GM23248 (cell line): ENCODE measurements at regions not wholly inside any gene's neighbourhood (a gene's known extent, or its start where the extent isn't known, plus 50 kb on each side); places are given as distances from the start of the nearest gene placed in this dataset.

ENCODE experiments used
- DNase-seq: peaks from one replicate; pipeline ENCODE4 v3.0.0-alpha.2; 2015
- H2AFZ ChIP-seq: fragments of 200-600 bp; sonication (generic); 2 replicates; pipeline ENCODE4 v1.6.1; 2016; ENCODE audit warnings: antibody characterized with exemption
- H3F3A ChIP-seq: fragments of 200-600 bp; sonication (generic); 2 replicates; pipeline ENCODE4 v1.6.1; 2016; ENCODE audit warnings: mild to moderate bottlenecking, antibody characterized with exemption, mixed run types; ENCODE audit not compliant: insufficient read depth
- H3K27ac ChIP-seq: fragments of 200-600 bp; sonication (generic); 2 replicates; pipeline ENCODE4 v1.5.1; 2016; ENCODE audit warnings: mild to moderate bottlenecking
- H3K27me3 ChIP-seq: fragments of 200-600 bp; sonication (generic); replicated peaks from 2 replicates; pipeline ENCODE4 v1.6.1; 2016; ENCODE audit warnings: mild to moderate bottlenecking; ENCODE audit not compliant: insufficient read depth
- H3K36me3 ChIP-seq: fragments of 200-600 bp; sonication (generic); 2 replicates; pipeline ENCODE4 v1.6.1; 2016; ENCODE audit warnings: low read depth, mild to moderate bottlenecking
- H3K4me1 ChIP-seq: fragments of 200-600 bp; sonication (generic); 2 replicates; pipeline ENCODE4 v1.6.1; 2016; ENCODE audit warnings: mild to moderate bottlenecking; ENCODE audit not compliant: insufficient read depth
- H3K4me2 ChIP-seq: fragments of 200-600 bp; sonication (generic); one replicate; pipeline ENCODE4 v1.6.1; 2016; ENCODE audit warnings: mild to moderate bottlenecking; ENCODE audit not compliant: unreplicated experiment
- H3K4me3 ChIP-seq: fragments of 200-600 bp; sonication (generic); 2 replicates; pipeline ENCODE4 v1.5.1; 2016; ENCODE audit warnings: mild to moderate bottlenecking
- H3K79me2 ChIP-seq: fragments of 200-600 bp; sonication (generic); 2 replicates; pipeline ENCODE4 v1.6.1; 2016; ENCODE audit warnings: mild to moderate bottlenecking; ENCODE audit not compliant: insufficient read depth
- H3K9ac ChIP-seq: fragments of 200-600 bp; sonication (generic); 2 replicates; pipeline ENCODE4 v1.6.1; 2016; ENCODE audit warnings: mild to moderate bottlenecking
- H3K9me2 ChIP-seq: fragments of 200-600 bp; sonication (generic); 2 replicates; pipeline ENCODE4 v1.6.1; 2016; ENCODE audit warnings: mixed run types, mild to moderate bottlenecking, moderate library complexity; ENCODE audit not compliant: insufficient read depth
- H3K9me3 ChIP-seq: fragments of 200-600 bp; sonication (generic); one replicate; pipeline ENCODE4 v1.6.1; 2017; ENCODE audit warnings: low read depth
- H4K20me1 ChIP-seq: fragments of 200-600 bp; sonication (generic); 2 replicates; pipeline ENCODE4 v1.6.0; 2016; ENCODE audit not compliant: insufficient read depth
- EZH2 ChIP-seq: fragments of 200-600 bp; sonication (generic); IDR thresholded peaks from 2 replicates; pipeline ENCODE4 v1.6.1; 2018; ENCODE audit warnings: antibody characterized with exemption, mild to moderate bottlenecking; ENCODE audit not compliant: insufficient read depth, poor library complexity, severe bottlenecking
- EZH2phosphoT487 ChIP-seq: fragments of 200-600 bp; sonication (generic); IDR thresholded peaks from 2 replicates; pipeline ENCODE4 v1.6.1; 2018; ENCODE audit warnings: antibody characterized with exemption, moderate library complexity, mild to moderate bottlenecking, low read depth; ENCODE audit not compliant: insufficient read depth
- WGBS, 2 experiments: methylation state at CpG; one replicate each; pipeline ENCODE4 v1.1.6; 2015 to 2017; ENCODE audit warnings: low lambda C conversion rate in 2 of 2, low coverage in 1 of 2; ENCODE audit errors: missing lambda C conversion rate in 2 of 2; 5-methylcytosine and 5-hydroxymethylcytosine counted together
- in situ Hi-C: fragments of 300-500 bp; cut with MboI; formaldehyde crosslinking; loops from 2 replicates; pipeline ENCODE4 v1.15.0; 2020

DNA sequence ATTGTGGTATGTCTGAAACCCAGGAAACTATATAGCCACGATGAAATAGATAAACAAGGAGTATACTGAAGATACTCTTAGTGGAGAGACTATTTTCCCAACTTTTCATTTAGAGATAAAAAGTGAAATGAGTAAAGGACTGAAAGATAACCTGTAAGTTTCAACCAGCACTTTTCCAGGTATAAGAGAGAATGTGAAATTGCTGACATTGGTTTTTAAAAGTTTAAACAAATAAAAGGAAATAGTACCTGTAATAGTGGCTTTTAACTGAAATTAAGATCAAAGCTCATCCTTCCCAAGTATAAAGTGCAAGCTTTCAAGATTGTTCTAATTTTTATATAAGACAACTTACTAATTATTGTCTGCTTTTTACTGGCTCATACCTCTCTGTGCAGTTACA is 130.2 kb upstream of the CCN2 start:
- H3K79me2 ChIP-seq, result no peaks in the 10 kb centered on the region
- 0 out of 2 replicates have a peak overlapping the region, but pooled peaks have one; percentile 34 for H2AFZ ChIP-seq
- no peak overlapping the region for H3K27ac ChIP-seq
- H3K36me3 ChIP-seq, result no peaks in the 10 kb centered on the region
- no peak overlapping the region for H3K4me2 ChIP-seq
- no peak for DNase-seq
- in situ Hi-C loops, result no loop called here
- H3K27me3 ChIP-seq, result no peaks in the 10 kb centered on the region
- peaks cover 30% of the 10 kb centered on the region for H3K4me1 ChIP-seq
- H3K9me2 ChIP-seq, result no peaks in the 10 kb centered on the region
- WGBS, 2 experiments, result 96 to 100% methylated on average over 1 of the region's 1 CpG
- TF ChIP-seq EZH2 (no peak), EZH2phosphoT487 (no peak)
- no peak overlapping the region for H3K4me3 ChIP-seq
- H3K9ac ChIP-seq, result no peak overlapping the region
- H3F3A ChIP-seq, result peaks cover 25% of the 10 kb centered on the region
- H3K9me3 ChIP-seq, result no peaks in the 10 kb centered on the region
- H4K20me1 ChIP-seq, result no peaks in the 10 kb centered on the region

DNA sequence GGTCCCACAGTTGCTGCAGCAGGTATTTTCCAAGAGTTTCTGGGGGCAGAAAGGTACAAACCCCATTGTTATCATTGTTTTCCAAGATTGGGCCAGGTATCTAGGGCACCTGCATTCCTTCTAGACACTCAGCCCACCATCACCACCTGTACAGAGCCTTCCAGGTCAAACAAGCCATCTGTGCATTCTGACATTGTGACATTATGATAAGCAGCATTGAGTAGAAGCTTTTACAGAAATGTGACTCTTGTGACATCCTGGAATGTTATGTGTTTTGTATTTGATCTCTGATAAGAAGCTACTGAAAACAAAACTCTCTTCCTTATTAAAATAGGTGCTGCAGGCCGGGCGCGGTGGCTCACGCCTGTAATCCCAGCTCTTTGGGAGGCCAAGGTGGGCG is 128.1 kb upstream of the CCN2 start:
- Histone ChIP-seq H4K20me1 (no peaks in the 10 kb centered on the region), H2AFZ (no peak overlapping the region), H3K36me3 (no peaks in the 10 kb centered on the region), H3K4me3 (no peak overlapping the region), H3K9me2 (no peaks in the 10 kb centered on the region), H3K27me3 (no peaks in the 10 kb centered on the region), H3F3A (peaks cover 8% of the 10 kb centered on the region), H3K9me3 (no peaks in the 10 kb centered on the region), H3K79me2 (no peaks in the 10 kb centered on the region), H3K4me2 (no peak overlapping the region), H3K4me1 (peaks cover 13% of the 10 kb centered on the region), H3K27ac (no peak overlapping the region), H3K9ac (no peak overlapping the region)
- no peak for DNase-seq
- WGBS, 2 experiments, result 89% methylated on average over 5 of the region's 5 CpGs
- TF ChIP-seq EZH2phosphoT487 (no peak), EZH2 (no peak)
- in situ Hi-C loops, result no loop called here

DNA sequence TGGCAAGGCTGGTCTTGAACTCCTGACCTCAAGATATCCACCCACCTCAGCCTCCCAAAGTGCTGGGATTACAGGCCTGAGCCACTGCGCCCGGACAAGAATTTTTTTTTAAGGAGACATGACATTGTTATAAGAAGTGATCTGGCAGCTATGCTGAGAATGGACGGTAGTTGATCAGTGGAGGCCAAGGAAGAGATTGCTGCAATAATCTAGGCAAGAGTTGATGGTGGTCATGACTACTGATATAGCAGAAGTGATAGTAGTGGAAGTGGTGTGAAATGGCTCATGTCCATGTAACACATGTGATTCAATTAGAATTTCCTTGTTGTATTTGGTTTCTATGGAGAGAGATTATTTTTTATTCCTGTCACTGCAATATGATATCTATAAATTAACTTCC is 125.3 kb upstream of the CCN2 start:
- in situ Hi-C loops, result no loop called here
- no peak overlapping the region for H3K4me3 ChIP-seq
- H2AFZ ChIP-seq, result no peak overlapping the region
- no peaks in the 10 kb centered on the region for H3K36me3 ChIP-seq
- no peaks in the 10 kb centered on the region for H3F3A ChIP-seq
- no peaks in the 10 kb centered on the region for H3K79me2 ChIP-seq
- no peak overlapping the region for H3K27ac ChIP-seq
- no peak overlapping the region for H3K9ac ChIP-seq
- H3K9me3 ChIP-seq, result no peaks in the 10 kb centered on the region
- WGBS, 2 experiments, result 86 to 88% methylated on average over 3 of the region's 3 CpGs
- DNase-seq, result no peak
- H3K27me3 ChIP-seq, result no peaks in the 10 kb centered on the region
- no peaks in the 10 kb centered on the region for H3K9me2 ChIP-seq
- H3K4me1 ChIP-seq, result peaks cover 11% of the 10 kb centered on the region
- H3K4me2 ChIP-seq, result no peak overlapping the region
- H4K20me1 ChIP-seq, result no peaks in the 10 kb centered on the region
- no peak for TF ChIP-seq EZH2phosphoT487
- TF ChIP-seq EZH2, result no peak

DNA sequence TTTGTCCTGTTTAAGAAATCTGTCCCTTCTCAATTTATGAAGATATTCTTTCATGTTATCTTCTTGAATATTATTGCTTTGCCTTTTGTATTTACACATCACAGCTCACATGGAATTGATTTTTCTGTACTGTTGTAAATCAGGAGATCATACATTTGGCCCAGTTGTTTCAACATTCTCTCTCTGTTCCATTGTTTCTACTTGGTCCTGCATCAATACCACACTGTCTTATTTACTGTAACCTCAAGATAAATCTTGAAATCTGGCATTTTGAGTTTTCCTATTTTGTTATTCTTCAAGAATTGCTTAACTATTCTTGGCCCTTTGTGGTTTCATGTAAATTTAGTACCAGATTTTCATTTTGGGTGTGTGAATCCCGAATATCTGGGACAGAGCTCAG is 121.7 kb upstream of the CCN2 start:
- TF ChIP-seq EZH2phosphoT487 (no peak), EZH2 (no peak)
- no peaks in the 10 kb centered on the region for H3F3A ChIP-seq
- peak overlapping the region; percentile 44 for H3K4me3 ChIP-seq
- no peaks in the 10 kb centered on the region for H3K27me3 ChIP-seq
- no peaks in the 10 kb centered on the region for H3K9me2 ChIP-seq
- H3K27ac ChIP-seq, result peak overlapping the region; percentile 31
- H3K36me3 ChIP-seq, result no peaks in the 10 kb centered on the region
- WGBS, 2 experiments, result 0 to 4% methylated on average over 1 of the region's 1 CpG
- H4K20me1 ChIP-seq, result no peaks in the 10 kb centered on the region
- H3K9me3 ChIP-seq, result no peaks in the 10 kb centered on the region
- H3K4me1 ChIP-seq, result peaks cover 15% of the 10 kb centered on the region
- in situ Hi-C loops, result no loop called here
- no peak for DNase-seq
- peak overlapping the region; percentile 87 for H2AFZ ChIP-seq
- H3K79me2 ChIP-seq, result no peaks in the 10 kb centered on the region
- H3K4me2 ChIP-seq, result peak overlapping the region; percentile 51
- peak overlapping the region; percentile 36 for H3K9ac ChIP-seq

DNA sequence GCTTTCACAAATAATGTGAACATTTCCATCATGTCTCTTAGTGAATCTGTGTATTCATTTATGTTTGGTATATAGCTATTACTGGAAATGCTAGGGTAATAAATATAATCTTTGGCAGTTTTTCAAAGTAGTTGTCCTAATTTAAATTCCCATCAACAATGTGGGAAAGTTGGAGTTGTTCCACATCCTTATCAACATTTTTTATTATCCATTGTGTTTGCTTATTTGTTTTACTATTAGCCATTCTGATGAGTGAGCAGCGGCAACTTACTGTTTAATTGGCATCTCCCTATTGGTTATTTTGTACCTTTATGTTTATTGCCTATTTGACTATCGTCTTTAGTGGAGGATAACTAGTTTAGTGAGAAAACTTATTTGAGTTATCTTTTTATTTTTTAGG is 121.1 kb upstream of the CCN2 start:
- Histone ChIP-seq H3K79me2 (no peaks in the 10 kb centered on the region), H3F3A (no peaks in the 10 kb centered on the region), H3K9me2 (no peaks in the 10 kb centered on the region), H3K4me2 (no peak overlapping the region), H3K27ac (no peak overlapping the region), H4K20me1 (no peaks in the 10 kb centered on the region), H3K36me3 (no peaks in the 10 kb centered on the region), H2AFZ (no peak overlapping the region), H3K4me3 (no peak overlapping the region), H3K9ac (no peak overlapping the region), H3K4me1 (peaks cover 15% of the 10 kb centered on the region), H3K9me3 (no peaks in the 10 kb centered on the region), H3K27me3 (no peaks in the 10 kb centered on the region)
- TF ChIP-seq EZH2phosphoT487 (no peak), EZH2 (no peak)
- 77% methylated on average over 2 of the region's 2 CpGs for WGBS, 2 experiments
- no peak for DNase-seq
- in situ Hi-C loops, result no loop called here
